ENCODE measurements at regions not wholly inside any gene's neighbourhood (a gene's known extent, or its start where the extent isn't known, plus 50 kb on each side); places are given as distances from the start of the nearest gene placed in this dataset.

- no peak overlapping the region for H3K4me3 ChIP-seq (ENCODE audit: low read depth, low read length)
- H3K36me3 ChIP-seq (ENCODE audit: control insufficient read depth in 2 of 2, insufficient read depth in 1 of 2, low read length in 2 of 2): no peaks in the 10 kb centered on the region
- TF ChIP-seq GLIS1 (tag by site-specific recombination; IDR thresholded peaks at IDR 0.05) (no peak), ZNF10 (tag by site-specific recombination; IDR thresholded peaks at IDR 0.05) (no peak), ZNF488 (tag by site-specific recombination; IDR thresholded peaks at IDR 0.05) (no peak), ZNF830 (tag by site-specific recombination; IDR thresholded peaks at IDR 0.05; ENCODE audit: low read depth) (no peak), FEZF1 (tag by site-specific recombination; IDR thresholded peaks at IDR 0.05) (no peak), ZNF747 (tag by site-specific recombination; IDR thresholded peaks at IDR 0.05) (no peak), ZFHX2 (tag by site-specific recombination; conservative IDR thresholded peaks at IDR 0.05) (no peak)
- H3K9me3 ChIP-seq (ENCODE audit: control insufficient read depth, insufficient read depth, low read depth, low read length): no peaks in the 10 kb centered on the region
- POLR2A ChIA-PET: no interaction called here
- CTCF ChIA-PET: no interaction called here
- no peak overlapping the region for H3K27ac ChIP-seq (ENCODE audit: extremely low read depth, low read depth, low read length)
- H3K4me1 ChIP-seq (ENCODE audit: control insufficient read depth, insufficient read depth, low read length): no peaks in the 10 kb centered on the region
These were observed 898.9 kb upstream of the MIR17HG start for GRCh38 chr13:90448466-90449037.

GRCh38 chr13:90453342-90453741 is 894.1 kb upstream of the MIR17HG start:
- Histone ChIP-seq H3K27ac (ENCODE audit: extremely low read depth, low read depth, low read length) (no peak overlapping the region), H3K4me3 (ENCODE audit: low read depth, low read length) (no peak overlapping the region), H3K9me3 (ENCODE audit: control insufficient read depth, insufficient read depth, low read depth, low read length) (no peaks in the 10 kb centered on the region), H3K4me1 (ENCODE audit: control insufficient read depth, insufficient read depth, low read length) (no peaks in the 10 kb centered on the region), H3K36me3 (ENCODE audit: control insufficient read depth in 2 of 2, insufficient read depth in 1 of 2, low read length in 2 of 2) (no peaks in the 10 kb centered on the region)
- CTCF ChIA-PET: no interaction called here
- POLR2A ChIA-PET: no interaction called here
- no peak for TF ChIP-seq ZNF600 (tag by site-specific recombination; IDR thresholded peaks at IDR 0.05)
- TF ChIP-seq ZNF350 (tag by site-specific recombination; IDR thresholded peaks at IDR 0.05): no peak
- no peak for TF ChIP-seq KLF10 (tag by site-specific recombination; IDR thresholded peaks at IDR 0.05)
- TF ChIP-seq ZNF701 (tag by site-specific recombination; IDR thresholded peaks at IDR 0.05): no peak
- TF ChIP-seq ZNF704 (tag by site-specific recombination; IDR thresholded peaks at IDR 0.05): no peak
- no peak for TF ChIP-seq SETDB1 (IDR thresholded peaks at IDR 0.05; ENCODE audit: insufficient read length, low read length)
- no peak for TF ChIP-seq ZNF610 (tag by site-specific recombination; IDR thresholded peaks at IDR 0.05; ENCODE audit: borderline replicate concordance)
- TF ChIP-seq ZNF555 (tag by site-specific recombination; conservative IDR thresholded peaks at IDR 0.05): no peak
- TF ChIP-seq ATF2 (tag by site-specific recombination; IDR thresholded peaks at IDR 0.05; ENCODE audit: low read depth): no peak
- TF ChIP-seq ZNF707 (tag by site-specific recombination; IDR thresholded peaks at IDR 0.05): no peak
- no peak for TF ChIP-seq ZNF362 (tag by site-specific recombination; IDR thresholded peaks at IDR 0.05)
- TF ChIP-seq ZNF626 (tag by site-specific recombination; IDR thresholded peaks at IDR 0.05): no peak
- no peak for TF ChIP-seq ZNF274 (IDR thresholded peaks at IDR 0.05; ENCODE audit: low read length)
- no peak for TF ChIP-seq ZNF274 (tag by site-specific recombination; IDR thresholded peaks at IDR 0.05; ENCODE audit: borderline replicate concordance)
- no peak for TF ChIP-seq ZNF26 (tag by site-specific recombination; IDR thresholded peaks at IDR 0.05)
- TF ChIP-seq MEIS1 (CRISPR knock-in tag; IDR thresholded peaks at IDR 0.05; ENCODE audit: borderline replicate concordance): no peak

Measured in HEK293 (cell line).